GM12873 (cell line): ENCODE measurements at regions not wholly inside any gene's neighbourhood (a gene's known extent, or its start where the extent isn't known, plus 50 kb on each side); places are given as distances from the start of the nearest gene placed in this dataset.

ENCODE experiments used
- TF ChIP-seq, protein P1 (sequence below): IDR thresholded peaks from 2 replicates; pipeline ENCODE4 v1.5.1; 2012; ENCODE audit warnings: low read depth, mild to moderate bottlenecking, moderate library complexity, low read length, control low read depth; ENCODE audit not compliant: insufficient read depth; ENCODE audit errors: missing control alignments

DNA sequence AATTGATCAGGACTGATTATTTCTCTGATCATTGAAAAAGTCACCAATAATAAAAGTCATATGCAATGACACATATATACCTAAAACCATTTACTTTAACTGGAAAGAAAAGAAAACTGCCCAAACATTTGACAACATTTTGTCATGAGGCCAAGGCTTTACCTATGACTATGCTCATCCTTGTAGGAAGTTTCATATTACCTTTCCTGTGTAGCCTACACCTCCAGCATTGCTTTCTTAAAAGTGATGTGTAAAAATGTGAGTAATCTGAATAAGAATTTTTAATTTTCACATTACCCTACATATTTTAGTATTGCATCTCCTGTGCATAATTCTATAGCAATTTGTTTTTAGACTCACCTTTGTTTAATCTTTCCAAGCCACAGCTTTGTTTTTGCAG is 419.8 kb upstream of the FIGN start:
- TF ChIP-seq, protein P1, sequence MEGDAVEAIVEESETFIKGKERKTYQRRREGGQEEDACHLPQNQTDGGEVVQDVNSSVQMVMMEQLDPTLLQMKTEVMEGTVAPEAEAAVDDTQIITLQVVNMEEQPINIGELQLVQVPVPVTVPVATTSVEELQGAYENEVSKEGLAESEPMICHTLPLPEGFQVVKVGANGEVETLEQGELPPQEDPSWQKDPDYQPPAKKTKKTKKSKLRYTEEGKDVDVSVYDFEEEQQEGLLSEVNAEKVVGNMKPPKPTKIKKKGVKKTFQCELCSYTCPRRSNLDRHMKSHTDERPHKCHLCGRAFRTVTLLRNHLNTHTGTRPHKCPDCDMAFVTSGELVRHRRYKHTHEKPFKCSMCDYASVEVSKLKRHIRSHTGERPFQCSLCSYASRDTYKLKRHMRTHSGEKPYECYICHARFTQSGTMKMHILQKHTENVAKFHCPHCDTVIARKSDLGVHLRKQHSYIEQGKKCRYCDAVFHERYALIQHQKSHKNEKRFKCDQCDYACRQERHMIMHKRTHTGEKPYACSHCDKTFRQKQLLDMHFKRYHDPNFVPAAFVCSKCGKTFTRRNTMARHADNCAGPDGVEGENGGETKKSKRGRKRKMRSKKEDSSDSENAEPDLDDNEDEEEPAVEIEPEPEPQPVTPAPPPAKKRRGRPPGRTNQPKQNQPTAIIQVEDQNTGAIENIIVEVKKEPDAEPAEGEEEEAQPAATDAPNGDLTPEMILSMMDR: no peak

DNA sequence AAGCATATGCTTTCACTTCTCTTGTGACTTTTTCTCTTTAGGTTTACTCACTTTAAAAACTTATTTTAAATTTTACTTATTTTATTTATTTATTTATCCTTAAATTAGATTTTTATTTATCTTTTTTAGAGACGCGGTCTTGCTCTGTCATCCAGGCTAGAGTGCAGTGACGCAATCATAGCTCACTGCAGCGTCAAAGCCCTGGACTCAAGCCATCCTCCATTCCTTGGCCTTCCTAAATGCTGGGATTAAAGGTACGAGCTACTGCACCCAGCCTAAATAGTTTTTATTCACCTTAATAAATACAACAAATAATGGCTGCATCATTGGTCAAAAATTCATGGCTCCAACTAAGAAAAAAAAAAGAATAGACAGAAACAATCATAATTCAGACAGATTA is 415.7 kb upstream of the FIGN start:
- TF ChIP-seq, protein P1: no peak

DNA sequence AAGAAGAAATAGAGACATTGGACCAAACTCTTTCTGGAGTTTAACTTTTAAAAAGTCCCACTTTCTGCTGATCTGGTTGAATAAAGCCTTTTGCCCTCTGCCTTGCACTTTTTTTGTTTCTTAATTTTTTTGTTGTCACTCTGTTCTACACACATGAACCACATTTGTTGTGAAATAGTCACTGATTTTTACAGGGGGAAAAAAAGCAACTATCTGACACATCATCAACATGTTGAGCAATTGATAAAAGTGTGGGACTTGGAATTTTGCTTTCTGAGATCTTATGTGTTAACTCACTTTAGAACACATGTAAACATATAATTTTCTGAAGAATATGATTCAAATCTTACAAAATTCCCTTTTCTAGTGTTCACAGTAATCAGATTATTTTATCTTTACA is 414.8 kb upstream of the FIGN start:
- TF ChIP-seq, protein P1: no peak

DNA sequence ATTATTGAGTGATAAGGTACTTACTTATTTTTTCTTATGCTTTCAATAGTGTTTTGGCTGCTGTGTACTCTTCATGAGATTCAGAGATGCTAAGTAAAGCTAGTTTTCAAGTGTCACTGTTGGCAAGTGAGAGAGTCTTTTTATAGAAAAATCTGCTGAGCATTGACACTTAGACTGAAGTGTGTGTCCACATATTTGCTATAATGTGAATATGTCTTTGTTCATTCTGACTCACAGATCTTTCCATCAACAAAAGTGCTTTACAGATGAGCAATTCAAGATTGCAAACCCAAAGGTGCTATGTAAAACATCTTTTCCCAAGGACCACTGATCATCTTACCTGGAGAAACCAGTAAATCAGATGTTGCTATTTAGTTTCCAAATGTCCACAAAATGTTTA is 410.6 kb upstream of the FIGN start:
- TF ChIP-seq, protein P1: no peak

GRCh38 chr2:164145093-164145987 is 409.5 kb upstream of the FIGN start:
- TF ChIP-seq, protein P1: no peak

DNA sequence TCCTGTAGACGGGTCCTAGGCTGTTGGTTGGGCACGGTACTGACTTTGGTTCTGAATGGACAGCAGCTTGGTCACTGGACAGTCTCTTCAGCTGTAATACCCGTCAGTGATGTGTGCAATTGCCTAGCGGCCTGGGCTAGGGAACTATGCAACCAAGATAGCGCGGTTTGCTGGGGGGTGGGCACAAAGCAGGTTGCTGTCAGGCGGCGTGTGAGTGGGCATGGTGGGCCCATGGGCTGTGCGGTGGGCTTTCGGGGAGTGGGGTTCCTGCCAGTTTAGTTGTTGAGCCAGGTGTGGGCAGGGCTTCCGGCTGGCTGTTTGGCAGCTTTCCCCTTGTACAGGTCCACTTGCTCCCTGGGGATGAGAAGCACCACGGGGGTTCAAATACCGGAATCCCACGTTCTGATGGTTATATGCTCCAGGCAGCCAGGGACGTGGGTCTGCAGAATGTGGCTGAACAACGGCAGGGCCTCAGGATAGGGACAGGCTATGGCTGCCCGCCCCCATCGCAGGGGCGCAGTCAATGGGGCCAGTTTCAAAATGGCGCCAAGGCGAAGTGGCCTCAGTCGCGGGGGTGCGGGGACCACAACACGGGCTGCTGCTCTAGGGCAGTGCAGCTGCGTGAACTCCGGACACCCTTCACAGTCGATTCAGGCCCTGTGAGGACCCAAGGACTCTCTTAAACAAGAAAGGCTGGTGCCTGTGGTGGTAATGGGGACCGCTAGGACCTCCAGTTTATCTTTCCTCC is 407.5 kb upstream of the FIGN start:
- TF ChIP-seq, protein P1: no peak

DNA sequence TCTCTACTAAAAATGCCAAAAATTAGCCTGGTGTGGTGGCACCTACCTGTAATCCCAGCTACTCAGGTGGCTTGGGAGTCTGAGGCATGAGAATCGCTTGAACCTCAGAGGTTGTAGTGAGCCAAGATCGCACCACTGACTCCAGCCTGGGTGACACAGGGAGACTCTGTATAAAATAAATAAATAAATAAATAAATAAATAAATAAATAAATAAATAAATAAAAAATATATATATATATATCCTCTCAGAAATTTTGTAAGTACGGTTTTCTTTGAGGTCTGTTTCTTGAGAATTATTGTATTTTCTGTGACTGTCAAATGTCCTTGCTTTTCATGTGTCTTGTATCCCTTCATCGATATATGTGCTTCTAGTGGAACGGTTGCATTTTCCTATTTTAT is 406.9 kb upstream of the FIGN start:
- TF ChIP-seq, protein P1: no peak
